ENCODE measurements at regions not wholly inside any gene's neighbourhood (a gene's known extent, or its start where the extent isn't known, plus 50 kb on each side); places are given as distances from the start of the nearest gene placed in this dataset.

- Mint-ChIP-seq H3K27me3 (ENCODE audit: insufficient read depth, unreplicated experiment) (no peaks in the 10 kb centered on the region), H3K4me1 (ENCODE audit: insufficient read depth, unreplicated experiment) (peaks cover 17% of the 10 kb centered on the region), H3K9me3 (ENCODE audit: unreplicated experiment) (no peaks in the 10 kb centered on the region), H3K27ac (ENCODE audit: low read depth, unreplicated experiment) (no peak overlapping the region), H3K4me3 (ENCODE audit: unreplicated experiment) (no peak overlapping the region), H3K36me3 (ENCODE audit: insufficient read depth, unreplicated experiment) (no peaks in the 10 kb centered on the region)
- no peak for TF ChIP-seq CTCF (IDR thresholded peaks at IDR 0.05; ENCODE audit: unreplicated experiment)
- intact Hi-C loops (cut with micrococcal nuclease) = no loop called here
- CTCF ChIA-PET = interaction anchor here (0.8 kb wide), 1 partner anchor 12 kb away, joined by 3 read pairs; no protein-coding TSS in a partner anchor
- POLR2A ChIA-PET = interaction anchor here (0.8 to 1.0 kb wide), 2 partner anchors 20 to 22 kb away, joined by 3 to 4 read pairs; no protein-coding TSS in a partner anchor
- no peak for DNase-seq (ENCODE audit: unreplicated experiment)
- BruUV-seq (replicated peaks) = no TSS peak
Observed at GRCh38 chr4:23233596-23233995, 540.9 kb downstream of the GBA3 start.

- TF ChIP-seq CTCF (IDR thresholded peaks at IDR 0.05; ENCODE audit: unreplicated experiment) = no peak
- no peak overlapping the region for H3K4me3 Mint-ChIP-seq (ENCODE audit: unreplicated experiment)
- H3K4me1 Mint-ChIP-seq (ENCODE audit: insufficient read depth, unreplicated experiment) = peaks cover 17% of the 10 kb centered on the region
- H3K27me3 Mint-ChIP-seq (ENCODE audit: insufficient read depth, unreplicated experiment) = no peaks in the 10 kb centered on the region
- H3K27ac Mint-ChIP-seq (ENCODE audit: low read depth, unreplicated experiment) = peak overlapping the region; percentile 39
- ChIA-PET CTCF (interaction anchor here (0.6 kb wide), 3 partner anchors 12 to 690 kb away, joined by 3 to 5 read pairs (median 4); no protein-coding TSS in a partner anchor), POLR2A (interaction anchor here (0.8 to 1.6 kb wide), 3 partner anchors 21 to 70 kb away, joined by 3 to 4 read pairs (median 3); no protein-coding TSS in a partner anchor)
- no peaks in the 10 kb centered on the region for H3K36me3 Mint-ChIP-seq (ENCODE audit: insufficient read depth, unreplicated experiment)
- H3K9me3 Mint-ChIP-seq (ENCODE audit: unreplicated experiment) = no peaks in the 10 kb centered on the region
- DNase-seq (ENCODE audit: unreplicated experiment) = peak; percentile 82
- intact Hi-C loops (cut with micrococcal nuclease) = no loop called here
- no TSS peak for BruUV-seq (replicated peaks)
Observed at GRCh38 chr4:23232987-23233386, 540.2 kb downstream of the GBA3 start.

- Mint-ChIP-seq H3K27ac (ENCODE audit: low read depth, unreplicated experiment) (no peak overlapping the region), H3K27me3 (ENCODE audit: insufficient read depth, unreplicated experiment) (no peaks in the 10 kb centered on the region), H3K4me1 (ENCODE audit: insufficient read depth, unreplicated experiment) (no peaks in the 10 kb centered on the region), H3K4me3 (ENCODE audit: unreplicated experiment) (no peak overlapping the region), H3K9me3 (ENCODE audit: unreplicated experiment) (no peaks in the 10 kb centered on the region), H3K36me3 (ENCODE audit: insufficient read depth, unreplicated experiment) (no peaks in the 10 kb centered on the region)
- TF ChIP-seq CTCF (IDR thresholded peaks at IDR 0.05; ENCODE audit: unreplicated experiment) = no peak
- BruUV-seq (replicated peaks) = no TSS peak
- CTCF ChIA-PET = no interaction called here
- POLR2A ChIA-PET = no interaction called here
- no peak for DNase-seq (ENCODE audit: unreplicated experiment)
- intact Hi-C loops (cut with micrococcal nuclease) = no loop called here
Observed at GRCh38 chr4:23225564-23225963, 532.8 kb downstream of the GBA3 start.

- ChIA-PET CTCF (no interaction called here), POLR2A (no interaction called here)
- no peak overlapping the region for H3K4me3 Mint-ChIP-seq (ENCODE audit: unreplicated experiment)
- no peak overlapping the region for H3K27ac Mint-ChIP-seq (ENCODE audit: low read depth, unreplicated experiment)
- no peaks in the 10 kb centered on the region for H3K27me3 Mint-ChIP-seq (ENCODE audit: insufficient read depth, unreplicated experiment)
- no peaks in the 10 kb centered on the region for H3K4me1 Mint-ChIP-seq (ENCODE audit: insufficient read depth, unreplicated experiment)
- no peak for DNase-seq (ENCODE audit: unreplicated experiment)
- BruUV-seq (replicated peaks) = no TSS peak
- no peaks in the 10 kb centered on the region for H3K9me3 Mint-ChIP-seq (ENCODE audit: unreplicated experiment)
- intact Hi-C loops (cut with micrococcal nuclease) = no loop called here
- no peaks in the 10 kb centered on the region for H3K36me3 Mint-ChIP-seq (ENCODE audit: insufficient read depth, unreplicated experiment)
- TF ChIP-seq CTCF (IDR thresholded peaks at IDR 0.05; ENCODE audit: unreplicated experiment) = no peak
Observed at GRCh38 chr4:23224684-23225420, 532.1 kb downstream of the GBA3 start.
